GM12875 (cell line): ENCODE measurements at regions not wholly inside any gene's neighbourhood (a gene's known extent, or its start where the extent isn't known, plus 50 kb on each side); places are given as distances from the start of the nearest gene placed in this dataset.

ENCODE experiments used
- H3K4me3 ChIP-seq: one replicate; pipeline ENCODE4 v1.5.1; 2011; ENCODE audit warnings: low read depth, low read length, control low read depth
- TF ChIP-seq, protein P1 (sequence below): IDR thresholded peaks from 2 replicates; pipeline ENCODE4 v1.5.1; 2011; ENCODE audit warnings: low read depth, mild to moderate bottlenecking, control low read depth, inconsistent platforms, low read length, moderate library complexity, borderline replicate concordance; ENCODE audit not compliant: insufficient read depth

- no peak overlapping the region for H3K4me3 ChIP-seq
- TF ChIP-seq, protein P1, sequence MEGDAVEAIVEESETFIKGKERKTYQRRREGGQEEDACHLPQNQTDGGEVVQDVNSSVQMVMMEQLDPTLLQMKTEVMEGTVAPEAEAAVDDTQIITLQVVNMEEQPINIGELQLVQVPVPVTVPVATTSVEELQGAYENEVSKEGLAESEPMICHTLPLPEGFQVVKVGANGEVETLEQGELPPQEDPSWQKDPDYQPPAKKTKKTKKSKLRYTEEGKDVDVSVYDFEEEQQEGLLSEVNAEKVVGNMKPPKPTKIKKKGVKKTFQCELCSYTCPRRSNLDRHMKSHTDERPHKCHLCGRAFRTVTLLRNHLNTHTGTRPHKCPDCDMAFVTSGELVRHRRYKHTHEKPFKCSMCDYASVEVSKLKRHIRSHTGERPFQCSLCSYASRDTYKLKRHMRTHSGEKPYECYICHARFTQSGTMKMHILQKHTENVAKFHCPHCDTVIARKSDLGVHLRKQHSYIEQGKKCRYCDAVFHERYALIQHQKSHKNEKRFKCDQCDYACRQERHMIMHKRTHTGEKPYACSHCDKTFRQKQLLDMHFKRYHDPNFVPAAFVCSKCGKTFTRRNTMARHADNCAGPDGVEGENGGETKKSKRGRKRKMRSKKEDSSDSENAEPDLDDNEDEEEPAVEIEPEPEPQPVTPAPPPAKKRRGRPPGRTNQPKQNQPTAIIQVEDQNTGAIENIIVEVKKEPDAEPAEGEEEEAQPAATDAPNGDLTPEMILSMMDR, result no peak
Observed at GRCh38 chr1:244974106-244974505, 109.8 kb upstream of the HNRNPU start.

DNA sequence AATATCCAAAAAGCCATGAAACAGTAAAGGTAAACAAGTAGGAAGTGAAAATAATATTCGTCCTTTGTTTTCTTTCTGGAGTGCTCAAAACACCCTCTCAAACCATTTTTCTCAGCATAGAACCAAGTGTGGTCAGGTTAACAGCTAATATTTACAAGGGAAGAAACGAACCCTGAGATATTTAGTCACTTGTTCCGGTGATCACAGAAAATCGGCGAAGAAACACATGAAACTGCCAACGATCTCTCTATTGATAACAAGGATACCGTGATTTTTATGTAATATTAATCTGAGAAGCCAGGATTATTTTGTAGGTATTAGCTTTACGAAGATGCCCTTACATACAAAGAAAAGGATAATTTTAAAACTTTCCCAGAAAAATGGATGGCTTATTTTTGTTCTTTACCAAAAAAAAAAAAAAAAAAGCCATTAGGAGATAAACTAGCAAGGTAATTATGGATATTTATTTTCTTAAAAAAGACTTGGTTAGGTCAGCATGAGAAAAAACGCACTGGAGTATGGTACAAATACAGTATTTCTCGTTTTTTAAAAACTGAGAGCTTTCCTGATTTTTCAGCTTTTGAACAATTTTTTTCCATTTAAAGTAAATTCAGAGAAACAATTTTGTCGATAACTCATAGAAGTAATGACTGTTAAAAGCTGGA lies 107.3 kb upstream of the HNRNPU start:
- TF ChIP-seq, protein P1, result no peak
- peak overlapping the region; percentile 91 for H3K4me3 ChIP-seq

DNA sequence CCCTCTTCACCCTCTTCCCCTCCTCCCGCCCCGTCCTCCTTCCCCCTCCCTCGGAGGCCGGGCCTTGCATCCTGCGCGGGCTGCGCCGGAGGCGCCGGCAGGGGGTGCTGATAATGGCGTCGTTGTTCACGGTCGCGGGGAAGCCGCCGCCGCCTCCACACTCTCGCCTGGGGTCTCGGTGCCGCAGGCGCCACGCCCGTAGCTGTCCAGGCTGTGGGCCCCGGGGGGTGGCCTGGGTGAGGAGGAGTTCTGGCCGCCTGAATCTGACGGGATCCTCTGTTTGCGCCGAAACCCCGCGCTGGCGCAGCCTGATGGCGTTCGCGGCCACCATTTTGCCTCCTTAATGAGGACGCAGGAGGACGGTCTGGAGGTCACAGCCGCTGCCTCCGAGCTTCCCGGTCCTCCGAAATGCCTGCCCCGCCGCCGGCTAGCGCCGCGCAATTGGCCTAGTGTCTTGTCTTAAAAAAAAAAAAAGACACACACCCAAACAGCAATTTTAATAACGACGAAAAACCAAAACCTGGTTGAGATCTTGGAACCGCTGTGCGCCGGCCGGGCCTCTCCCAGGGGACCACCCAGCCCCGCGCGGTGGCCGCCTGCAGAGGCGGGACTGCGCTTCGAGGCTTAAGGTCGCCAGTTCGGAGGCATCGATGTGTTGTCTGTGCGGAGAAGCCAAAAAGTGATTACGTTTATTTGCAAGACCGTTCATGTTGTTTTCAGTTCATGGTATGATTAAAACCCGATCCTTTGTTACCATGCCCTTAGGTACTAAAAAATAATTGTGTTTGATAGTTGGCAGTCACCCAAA lies 106.6 kb upstream of the HNRNPU start:
- peak overlapping the region; percentile 91 for H3K4me3 ChIP-seq
- TF ChIP-seq, protein P1, result peak; percentile 66

DNA sequence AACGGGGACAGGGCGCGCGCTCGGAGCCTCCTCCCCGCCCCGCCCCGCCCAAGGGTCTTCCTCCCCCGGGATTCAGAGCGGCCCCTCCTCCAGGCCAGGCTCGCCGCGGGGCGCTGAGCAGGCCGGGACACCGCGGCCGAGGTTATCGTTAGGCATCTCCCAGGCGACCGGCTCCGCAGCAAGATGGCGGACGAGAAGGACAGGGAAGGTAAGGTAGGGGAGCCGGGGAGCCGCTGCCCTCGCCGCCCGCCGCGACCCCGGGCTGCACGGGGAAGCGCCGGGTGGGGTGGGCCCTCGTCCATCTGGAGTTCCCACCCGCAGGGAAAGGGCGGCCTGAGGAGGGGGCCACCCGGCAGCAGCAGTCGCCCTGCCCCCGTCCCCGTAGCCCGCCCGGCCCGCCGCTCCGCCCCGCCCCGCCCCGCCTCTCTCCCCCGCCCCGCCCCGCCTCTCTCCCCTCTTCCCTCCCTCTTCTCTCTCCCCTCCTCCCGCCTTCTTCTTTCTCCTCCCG lies 105.9 kb upstream of the HNRNPU start:
- TF ChIP-seq, protein P1, result no peak
- H3K4me3 ChIP-seq, result peak overlapping the region; percentile 88

GRCh38 chr1:244969355-244970235 lies 105.3 kb upstream of the HNRNPU start:
- H3K4me3 ChIP-seq, result peak overlapping the region; percentile 88
- TF ChIP-seq, protein P1, result no peak

DNA sequence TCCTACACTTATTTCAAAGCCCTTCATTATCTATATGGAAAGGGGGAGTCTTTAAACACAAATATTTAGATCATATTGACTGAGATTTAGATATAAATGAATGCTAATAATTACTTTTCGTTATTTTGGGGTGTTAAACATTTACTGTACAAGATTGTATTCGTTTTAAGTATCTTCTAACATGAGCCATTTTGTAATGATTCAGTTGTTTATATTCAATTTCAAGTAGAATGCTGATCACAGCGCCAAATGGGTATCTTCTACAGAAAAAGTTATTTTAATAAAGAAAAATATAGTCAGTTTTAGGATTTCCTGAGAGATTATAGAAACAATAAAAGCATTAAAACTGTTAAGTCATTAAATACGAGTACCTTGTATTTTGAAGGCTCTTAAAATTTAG lies 104.5 kb upstream of the HNRNPU start:
- H3K4me3 ChIP-seq, result no peak overlapping the region
- TF ChIP-seq, protein P1, result no peak
